ENCODE measurements at regions not wholly inside any gene's neighbourhood (a gene's known extent, or its start where the extent isn't known, plus 50 kb on each side); places are given as distances from the start of the nearest gene placed in this dataset.
A peak's percentile ranks its signal among the peaks of the same experiment; 100 is the strongest.

DNA sequence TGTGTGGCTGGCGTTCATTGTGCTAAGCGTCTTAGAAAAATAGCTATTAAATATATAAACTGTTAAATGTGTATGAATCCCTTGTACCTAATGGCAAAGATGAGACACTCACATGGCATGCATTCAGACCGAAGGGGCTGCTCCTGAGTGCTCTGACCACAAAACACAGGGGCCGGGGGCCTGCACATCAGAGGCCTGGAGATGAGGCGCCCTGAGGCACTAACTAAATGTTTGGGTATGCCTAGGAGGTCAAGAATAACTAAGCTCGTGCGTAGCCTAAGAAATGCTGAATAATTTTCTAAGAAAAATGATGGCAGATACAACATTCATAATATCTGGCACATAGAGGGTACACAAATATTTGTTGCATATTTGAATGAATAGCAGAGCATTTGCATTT, 92.5 kb downstream of the PSMB1 start:
- Mint-ChIP-seq H3K4me1 (peaks cover 7% of the 10 kb centered on the region), H3K36me3 (no peaks in the 10 kb centered on the region), H3K4me3 (no peak overlapping the region), H3K27me3 (peaks cover 21% of the 10 kb centered on the region), H3K9me3 (peaks cover 2% of the 10 kb centered on the region), H3K27ac (no peak overlapping the region)
- no peak for DNase-seq
- CTCF ChIA-PET, result no interaction called here

DNA sequence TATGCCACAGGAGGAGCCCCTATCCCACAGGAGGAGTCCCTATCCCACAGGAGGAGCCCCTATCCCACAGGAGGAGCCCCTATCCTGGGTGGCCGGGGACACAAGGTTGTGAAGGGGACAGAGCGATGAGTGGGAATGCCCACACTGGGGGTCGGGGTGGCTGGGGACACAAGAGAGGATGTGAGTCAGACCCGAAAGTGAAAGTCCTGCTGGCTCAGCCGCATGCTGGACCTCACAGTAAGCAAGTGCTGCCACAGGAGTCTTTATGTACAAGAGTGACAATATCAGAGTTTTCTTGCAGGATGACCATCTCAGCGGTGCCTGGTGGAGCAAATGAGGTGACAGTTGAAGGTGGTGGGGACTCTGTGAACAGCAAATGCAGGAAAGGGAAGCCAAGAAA, 93.7 kb downstream of the PSMB1 start:
- DNase-seq, result peak; percentile 48
- Mint-ChIP-seq H3K9me3 (peaks cover 1% of the 10 kb centered on the region), H3K4me3 (no peak overlapping the region), H3K27ac (no peak overlapping the region), H3K4me1 (peaks cover 10% of the 10 kb centered on the region), H3K27me3 (peaks cover 21% of the 10 kb centered on the region), H3K36me3 (no peaks in the 10 kb centered on the region)
- CTCF ChIA-PET, result no interaction called here

DNA sequence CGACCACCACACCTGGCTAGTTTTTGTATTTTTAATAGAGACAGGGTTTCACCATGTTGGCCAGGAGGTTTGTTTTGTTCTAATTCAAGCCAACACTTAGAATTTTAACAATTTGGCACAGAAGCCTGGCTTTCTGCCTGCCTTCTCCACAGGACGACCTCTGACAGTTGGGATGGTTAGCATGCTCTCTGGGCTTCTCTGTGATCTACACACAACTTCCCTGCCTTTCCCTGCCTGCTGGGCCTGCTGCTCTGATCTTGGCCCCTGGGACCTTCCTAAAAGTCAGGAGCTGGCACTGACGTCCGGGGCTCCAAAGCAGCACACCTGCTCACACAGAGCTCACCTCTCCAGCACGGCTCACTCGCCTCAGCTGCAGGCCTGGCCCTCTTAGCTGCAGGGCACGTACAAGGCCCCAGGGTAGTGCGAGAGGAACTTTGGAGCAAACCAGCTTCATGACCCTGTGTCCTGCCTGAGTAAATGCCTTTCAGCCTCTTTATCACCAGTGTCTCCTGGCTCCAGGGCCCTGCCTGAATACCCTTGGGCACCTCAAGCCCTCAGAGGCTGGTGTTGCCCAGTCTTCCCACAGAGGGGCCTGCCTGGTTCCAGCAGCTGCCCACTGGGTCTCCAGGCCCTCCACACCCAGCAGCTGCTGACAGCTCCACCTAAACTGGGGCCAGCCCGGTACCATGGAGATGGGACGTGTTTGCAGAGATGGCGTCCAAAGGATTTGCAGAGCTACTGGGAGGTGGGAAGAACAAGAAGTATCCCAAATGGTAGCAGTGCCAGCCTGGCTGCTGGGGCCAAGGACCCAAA, 96.0 kb downstream of the PSMB1 start:
- no peak overlapping the region for H3K4me3 Mint-ChIP-seq
- H3K27ac Mint-ChIP-seq, result no peak overlapping the region
- CTCF ChIA-PET, result no interaction called here
- H3K9me3 Mint-ChIP-seq, result no peaks in the 10 kb centered on the region
- peaks cover 17% of the 10 kb centered on the region for H3K27me3 Mint-ChIP-seq
- H3K4me1 Mint-ChIP-seq, result peaks cover 12% of the 10 kb centered on the region
- H3K36me3 Mint-ChIP-seq, result no peaks in the 10 kb centered on the region
- DNase-seq, result no peak
